COLO668 (cell line): ENCODE measurements at regions not wholly inside any gene's neighbourhood (a gene's known extent, or its start where the extent isn't known, plus 50 kb on each side); places are given as distances from the start of the nearest gene placed in this dataset.

Experiments used
- DNase-seq: peaks from one replicate; lab custom pipeline; 2025; ENCODE audit not compliant: unreplicated experiment; lab: John Stamatoyannopoulos, UW

DNA sequence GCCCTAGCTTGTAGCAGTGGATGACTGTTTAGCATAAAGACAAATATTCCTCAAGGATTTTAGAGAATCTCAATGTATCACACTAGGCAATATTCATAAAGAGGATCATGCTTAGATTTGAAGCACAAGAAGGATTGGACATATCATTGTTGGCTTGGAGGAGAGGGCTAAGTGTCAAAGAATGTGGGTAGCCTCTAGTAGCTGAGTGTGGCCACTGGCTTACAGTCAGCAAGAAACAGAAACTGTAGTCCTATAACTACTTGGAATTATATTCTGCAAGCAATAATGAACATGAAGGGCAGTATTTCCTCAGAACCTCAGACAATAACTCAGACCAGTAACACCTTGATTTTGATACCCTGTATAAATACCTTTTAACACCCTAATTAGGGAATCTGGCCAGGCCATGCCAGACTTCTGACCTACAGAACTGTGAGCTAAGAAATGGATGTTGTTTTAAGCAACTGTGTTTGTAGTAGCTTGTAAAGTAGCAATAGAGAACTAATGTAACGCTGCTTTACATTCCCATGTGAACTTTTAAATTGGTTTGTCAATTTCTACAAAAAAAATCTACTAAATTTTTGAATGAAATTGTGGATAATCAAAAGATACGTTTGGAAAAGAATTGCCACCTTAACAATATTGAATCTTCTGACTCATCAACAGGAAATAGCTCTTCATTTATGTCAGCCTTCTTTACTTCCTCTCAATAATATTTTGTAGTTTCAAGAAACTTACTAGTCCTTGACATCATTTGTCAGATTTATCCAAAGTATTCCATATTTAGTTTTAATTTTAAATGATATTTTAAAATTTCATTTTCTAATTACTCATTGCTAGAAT is 65.2 kb upstream of the RSPO3 start:
- no peak for DNase-seq

DNA sequence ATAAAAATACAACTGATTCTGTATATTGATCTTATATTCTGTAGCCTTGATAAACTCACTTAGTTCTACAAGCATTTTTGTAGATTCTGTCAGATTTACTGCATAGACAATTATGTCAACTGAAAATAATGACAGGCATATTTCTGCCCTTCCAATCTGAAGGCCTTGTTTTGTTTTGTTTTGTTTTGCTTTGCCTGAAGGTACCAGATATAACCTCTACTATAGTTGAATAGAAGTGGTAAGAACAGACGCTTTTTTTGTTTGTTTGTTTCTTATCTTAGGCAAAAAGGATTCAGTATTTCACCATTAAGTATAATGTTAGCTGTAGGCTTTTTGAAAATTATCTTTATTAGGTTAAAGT is 64.6 kb upstream of the RSPO3 start:
- DNase-seq = no peak

DNA sequence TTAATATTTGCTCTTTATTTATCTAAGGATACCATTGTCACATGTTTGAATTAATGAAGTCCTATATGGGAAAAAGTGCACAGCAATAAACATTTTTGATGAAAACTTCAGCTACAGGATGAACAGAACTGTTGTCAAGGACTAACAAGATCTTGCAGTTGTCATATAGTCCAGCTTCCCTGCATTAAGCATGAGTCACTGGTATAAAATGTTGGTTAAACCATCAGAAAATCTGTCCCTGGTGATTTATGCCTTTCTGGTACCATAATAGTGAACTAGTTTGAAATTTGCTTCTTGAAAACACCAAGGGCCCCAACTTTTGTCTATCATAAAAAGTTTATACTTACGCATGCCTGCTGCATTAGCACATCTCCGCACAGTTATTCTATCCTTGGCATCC is 60.4 kb upstream of the RSPO3 start:
- no peak for DNase-seq

DNA sequence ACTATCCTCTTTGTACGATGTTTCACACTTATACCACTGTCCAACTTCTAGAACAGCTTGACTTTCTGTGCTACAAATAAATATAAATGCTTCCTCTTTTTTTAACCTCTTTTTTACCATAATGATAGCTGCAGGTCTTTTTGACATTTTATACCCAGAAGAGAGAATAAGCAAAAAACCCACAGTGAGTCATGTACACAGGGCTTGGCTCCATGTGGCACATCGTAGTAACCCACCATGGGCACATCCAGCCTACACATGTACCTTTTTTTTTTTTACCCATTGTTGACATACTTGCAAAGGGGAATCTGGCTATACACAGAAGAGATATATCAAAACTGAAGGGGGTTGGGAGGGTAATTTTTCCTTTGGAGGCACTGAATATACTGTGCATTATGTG is 59.5 kb upstream of the RSPO3 start:
- no peak for DNase-seq
